ENCODE measurements at regions not wholly inside any gene's neighbourhood (a gene's known extent, or its start where the extent isn't known, plus 50 kb on each side); places are given as distances from the start of the nearest gene placed in this dataset.

GRCh38 chr3:27865731-27866130 lies 143.6 kb upstream of the EOMES start:
- DNase-seq = no peak

- DNase-seq = no peak
Measured at GRCh38 chr3:27869152-27869551, 147.0 kb upstream of the EOMES start.

GRCh38 chr3:27877061-27878013 lies 155.2 kb upstream of the EOMES start:
- DNase-seq = no peak

- DNase-seq = no peak
Measured at GRCh38 chr3:27878014-27878383, 155.9 kb upstream of the EOMES start.

DNA sequence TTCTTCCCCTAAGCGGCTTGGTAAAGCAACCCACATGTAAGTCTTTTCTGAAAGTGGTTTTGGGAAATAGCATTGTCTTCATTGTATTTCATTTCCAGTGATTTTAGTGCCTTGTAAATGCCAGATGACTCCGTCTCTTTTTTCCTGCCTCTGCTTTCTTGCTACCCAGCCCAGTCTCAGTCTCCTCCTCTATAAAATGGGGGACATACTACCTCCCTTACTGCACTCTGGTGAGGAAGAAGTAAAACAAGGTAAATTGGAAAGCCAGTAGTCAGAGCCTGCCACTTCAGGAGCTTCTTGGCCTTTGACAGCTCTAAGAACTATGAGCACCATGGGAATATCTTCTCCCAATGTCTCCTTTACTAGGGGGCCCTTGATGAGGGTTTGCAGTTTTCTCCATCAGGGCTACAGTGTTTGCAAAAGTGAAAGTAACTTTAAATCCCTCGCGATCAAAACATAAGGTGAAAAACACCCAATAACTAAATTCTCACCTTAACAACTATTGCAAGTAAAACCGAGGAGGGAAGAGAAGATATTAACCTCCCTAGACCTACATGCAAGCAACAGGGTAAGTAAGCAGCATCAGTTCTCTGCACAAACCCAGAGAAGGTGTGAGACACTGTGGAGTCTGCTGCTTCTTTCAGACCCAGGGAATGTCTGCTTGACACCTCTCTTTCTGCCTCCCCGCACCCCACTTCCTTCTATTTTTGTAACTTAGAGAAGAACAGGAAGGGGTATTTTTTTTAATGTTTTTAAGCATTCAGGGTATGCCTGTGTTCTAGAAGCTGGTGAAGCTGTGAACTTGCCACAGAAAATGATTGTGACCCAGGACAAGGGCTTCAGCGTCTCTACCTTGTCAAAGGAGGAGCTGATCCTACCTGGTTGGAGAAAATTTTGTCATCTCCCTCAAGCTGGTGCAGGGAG lies 159.1 kb upstream of the EOMES start:
- no peak for DNase-seq

DNA sequence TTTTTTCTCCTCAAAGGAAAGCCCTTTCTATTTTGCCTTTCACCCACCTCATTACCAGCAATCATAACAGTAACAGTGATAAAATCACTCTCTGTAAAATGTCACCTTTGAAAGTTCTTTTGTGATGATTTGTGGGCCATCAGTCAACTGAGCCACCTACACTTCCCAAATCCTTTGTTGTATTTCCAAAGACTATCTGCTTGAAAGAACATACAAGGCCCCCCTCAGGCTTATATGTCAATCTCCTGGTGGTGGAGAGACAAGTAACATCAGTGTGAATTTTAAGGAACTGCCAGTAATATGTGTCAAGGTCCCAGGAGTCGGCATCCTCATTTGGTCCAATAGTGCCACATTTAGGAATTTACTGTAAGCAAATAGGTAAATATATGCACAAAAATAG lies 161.1 kb upstream of the EOMES start:
- DNase-seq = no peak

GRCh38 chr3:27885641-27886040 lies 163.5 kb upstream of the EOMES start:
- no peak for DNase-seq

GRCh38 chr3:27888562-27888961 lies 166.4 kb upstream of the EOMES start:
- DNase-seq = no peak

DNA sequence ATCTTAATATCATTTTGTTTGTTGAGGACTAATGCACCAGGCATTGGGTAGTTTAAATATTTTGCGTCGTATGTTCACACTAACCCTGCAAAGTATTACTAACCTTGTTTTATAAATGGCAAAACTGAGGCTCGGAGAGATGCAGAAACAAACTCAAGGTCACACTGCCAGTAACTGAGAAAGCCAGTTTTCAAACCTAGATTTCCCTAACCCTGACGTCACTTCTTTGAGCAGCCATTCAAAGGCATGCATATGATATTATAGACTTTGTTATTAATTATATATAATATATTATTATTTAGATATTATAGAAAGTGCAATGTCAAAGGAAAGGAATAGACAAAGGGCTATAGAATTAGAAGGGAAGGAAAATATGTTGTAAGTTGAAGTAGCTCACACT lies 167.6 kb upstream of the EOMES start:
- DNase-seq = no peak

GRCh38 chr3:27900316-27900715 lies 178.2 kb upstream of the EOMES start:
- no peak for DNase-seq

GRCh38 chr3:27903446-27903845 lies 181.3 kb upstream of the EOMES start:
- DNase-seq = no peak

DNA sequence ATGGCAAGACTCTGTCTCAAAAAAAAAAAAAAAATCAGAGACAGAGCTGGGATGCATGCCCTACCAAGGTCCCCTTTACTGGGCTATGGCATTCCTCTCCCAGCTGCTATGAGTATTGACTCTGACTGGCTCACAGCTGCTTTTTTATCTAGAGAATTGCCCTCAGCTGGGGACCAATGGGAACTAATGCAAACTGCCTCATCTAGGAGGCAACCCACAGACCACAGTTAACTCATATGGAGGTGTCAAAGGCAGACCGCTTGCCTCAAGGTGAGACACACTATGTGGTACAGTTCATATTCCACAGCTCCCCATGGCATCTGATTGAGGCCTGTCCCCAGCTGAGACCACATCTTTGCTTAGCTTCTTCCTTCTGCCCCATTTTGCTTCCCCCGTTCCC lies 183.5 kb upstream of the EOMES start:
- DNase-seq = no peak

DNA sequence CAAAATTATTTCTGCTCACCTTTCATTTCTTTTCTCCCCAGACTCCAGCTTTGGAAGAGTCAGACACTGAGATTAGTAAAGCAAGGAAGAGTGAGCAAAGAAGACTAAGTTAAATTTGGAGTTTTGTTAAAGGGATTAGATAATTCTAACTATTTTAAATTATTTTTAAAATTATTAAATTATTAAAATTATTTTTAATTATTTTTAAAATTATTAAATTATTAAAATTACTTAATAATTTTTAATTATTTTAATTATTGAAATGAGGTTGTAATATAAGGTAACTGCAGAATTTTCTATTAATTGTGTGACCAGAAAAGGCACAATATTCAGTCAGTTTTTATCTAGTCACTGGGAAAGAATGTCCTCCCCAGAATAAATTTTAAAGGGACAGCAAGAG lies 185.0 kb upstream of the EOMES start:
- DNase-seq = no peak

DNA sequence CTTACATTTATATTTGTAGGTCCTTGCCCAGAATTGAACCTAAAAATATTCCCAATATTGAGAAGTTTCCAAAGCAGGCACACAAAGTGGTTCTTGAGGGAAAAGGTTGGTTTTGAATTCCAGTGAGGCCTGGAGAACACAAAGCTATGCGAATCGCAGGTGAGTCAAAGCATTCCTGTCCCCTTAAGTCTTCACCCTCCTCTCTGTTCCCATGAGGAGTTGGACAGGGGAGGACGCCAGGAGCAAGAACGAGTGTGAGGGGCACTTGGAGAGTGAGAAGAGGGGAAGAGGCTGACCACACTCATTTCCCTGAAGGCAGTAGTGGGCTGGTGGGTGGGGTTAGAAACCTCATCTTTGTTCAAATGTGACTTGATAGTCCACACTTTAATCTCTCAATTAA lies 185.8 kb upstream of the EOMES start:
- no peak for DNase-seq

DNA sequence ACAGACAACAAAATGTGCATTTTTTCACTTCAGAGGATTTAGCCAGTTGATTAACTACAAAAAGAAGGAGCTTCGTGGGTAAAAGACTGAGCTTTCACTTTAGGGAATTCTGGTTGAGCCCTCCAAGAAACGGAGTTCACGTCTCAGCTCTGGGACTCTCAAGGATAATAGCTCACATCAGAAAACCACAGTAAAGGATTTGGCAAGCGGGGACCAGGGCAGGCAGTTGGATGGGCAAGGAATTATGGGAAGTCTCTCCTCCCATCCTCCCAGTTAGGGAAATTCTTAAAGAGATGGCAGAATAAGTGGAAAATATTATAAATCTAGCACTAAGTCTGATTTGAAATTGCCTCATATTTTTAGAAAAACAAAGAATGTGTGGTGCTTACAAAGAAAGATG lies 188.3 kb upstream of the EOMES start:
- no peak for DNase-seq

- no peak for DNase-seq
Measured at GRCh38 chr3:27914199-27914598, 192.1 kb upstream of the EOMES start.

DNA sequence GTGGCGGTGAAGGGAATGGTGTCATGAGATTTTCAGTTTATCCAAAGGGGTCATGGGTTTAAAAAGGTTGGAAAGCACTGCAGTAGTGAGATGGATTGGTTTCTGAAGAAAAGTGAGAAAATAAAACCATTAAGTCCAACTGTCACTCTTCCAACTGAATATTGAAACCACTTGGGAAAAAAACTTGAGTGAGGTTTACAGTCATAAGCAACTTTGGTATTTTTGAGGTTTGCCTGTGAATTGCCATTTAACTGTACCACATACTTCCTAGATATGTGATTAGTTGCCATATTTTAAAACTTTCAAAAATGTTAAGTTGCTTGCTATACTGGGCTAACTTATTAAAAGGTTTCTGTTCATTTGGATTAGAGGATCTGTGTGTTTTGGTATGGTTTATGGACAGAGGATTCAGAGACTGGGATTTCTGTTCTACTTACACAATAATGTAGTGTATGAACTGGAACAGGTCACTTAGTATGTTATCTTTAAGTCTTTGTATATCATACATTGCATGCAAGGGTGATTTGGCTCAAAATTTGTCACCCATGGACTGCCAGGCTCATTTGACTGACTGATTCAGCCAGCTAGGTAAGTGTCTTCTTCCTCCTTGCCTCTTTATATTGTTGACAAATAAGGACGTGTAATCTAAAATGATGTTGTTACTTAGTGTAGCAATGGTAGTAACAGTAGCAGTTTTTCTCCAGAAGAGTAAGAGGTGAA lies 201.4 kb upstream of the EOMES start:
- no peak for DNase-seq

DNA sequence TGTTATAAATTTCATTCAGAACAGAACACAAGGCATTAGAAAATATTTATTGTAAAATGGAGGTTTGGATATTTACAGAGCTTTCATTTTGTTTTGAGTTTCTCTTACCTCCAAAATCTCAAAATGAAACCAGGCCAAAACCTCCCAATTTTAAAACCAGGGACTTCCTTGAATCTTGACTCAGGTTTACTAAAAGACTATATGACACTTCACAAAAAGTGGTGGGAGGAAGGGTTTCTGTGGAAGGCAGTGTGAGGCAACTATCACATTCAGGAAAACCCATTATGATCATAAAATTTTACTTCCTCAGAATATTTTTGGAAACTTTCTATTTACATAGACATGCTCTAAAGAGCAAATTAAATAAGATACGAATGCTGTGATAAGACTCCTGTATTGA lies 205.8 kb upstream of the EOMES start:
- no peak for DNase-seq

- no peak for DNase-seq
Measured at GRCh38 chr3:27930052-27930602, 208.0 kb upstream of the EOMES start.

DNA sequence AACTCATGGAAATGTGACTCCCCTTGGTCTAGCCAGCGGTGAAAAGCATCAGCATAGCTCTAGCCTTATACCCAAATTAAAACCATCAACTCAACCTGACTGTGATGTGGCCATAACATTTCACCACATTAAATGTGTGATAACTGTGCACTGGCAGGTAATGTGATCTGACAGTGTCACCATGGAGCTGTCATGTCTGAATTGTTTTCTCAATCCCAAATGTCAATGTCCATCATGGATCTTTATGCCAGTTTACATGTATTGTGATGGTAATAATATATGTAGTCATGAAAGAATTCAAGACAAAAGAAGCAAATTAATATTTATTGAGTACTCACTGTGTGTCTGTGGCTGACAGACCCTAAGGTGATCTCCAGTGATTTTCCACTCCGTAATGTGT lies 213.4 kb upstream of the EOMES start:
- DNase-seq = no peak

DNA sequence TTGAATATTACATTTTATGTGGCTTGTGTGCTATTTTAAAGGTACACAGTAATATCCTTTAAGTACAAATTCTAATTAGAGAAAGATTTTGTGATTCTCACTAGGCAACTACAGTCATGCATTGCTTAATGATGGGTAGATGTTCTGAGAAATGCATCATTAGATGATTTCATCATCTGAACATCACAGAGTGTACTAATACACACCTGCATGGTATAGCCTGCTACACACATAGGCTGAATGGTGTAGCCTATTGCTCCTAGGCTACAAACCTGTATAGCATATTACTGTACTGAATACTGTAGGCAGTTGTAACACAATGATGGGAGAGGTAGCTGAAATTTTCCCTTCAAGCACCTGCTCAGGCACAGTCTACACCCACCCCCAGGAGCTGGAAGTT lies 217.4 kb upstream of the EOMES start:
- DNase-seq = no peak

DNA sequence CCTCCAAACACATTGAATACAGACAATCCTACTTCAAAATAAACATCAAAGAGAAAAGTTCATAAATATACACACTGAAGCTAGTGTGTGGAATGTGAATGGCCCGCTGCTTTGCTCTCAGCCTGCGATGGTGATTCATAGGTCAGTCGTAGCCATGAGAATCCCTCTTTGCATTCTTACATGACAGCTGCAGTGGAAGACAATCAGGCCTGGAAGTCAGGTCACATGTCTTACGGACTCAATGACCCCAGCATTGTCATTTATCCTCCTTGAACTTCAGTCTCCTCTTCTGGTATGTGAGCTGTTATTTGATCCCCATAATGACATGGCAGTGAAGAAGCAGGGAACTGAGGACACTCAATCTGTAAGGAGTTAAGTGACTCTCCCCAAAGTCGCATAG lies 217.8 kb upstream of the EOMES start:
- DNase-seq = no peak

- DNase-seq = no peak
Measured at GRCh38 chr3:27943106-27943505, 221.0 kb upstream of the EOMES start.

Measured in GDM1 (cell line).